HG03175 (cell line): ENCODE measurements at regions not wholly inside any gene's neighbourhood (a gene's known extent, or its start where the extent isn't known, plus 50 kb on each side); places are given as distances from the start of the nearest gene placed in this dataset.

Source experiments
- ATAC-seq: cut with Tn5 transposase; IDR thresholded peaks from one replicate; pipeline ENCODE4 v1.9.1; 2021; ENCODE audit warnings: mild to moderate bottlenecking, moderate library complexity; ENCODE audit not compliant: unreplicated experiment

- no peak for ATAC-seq
These were observed 335.5 kb upstream of the ZFHX3 start for GRCh38 chr16:73383195-73383987.

GRCh38 chr16:73378471-73378870 is 330.5 kb upstream of the ZFHX3 start:
- no peak for ATAC-seq

- ATAC-seq, result no peak
These were observed 323.8 kb upstream of the ZFHX3 start for GRCh38 chr16:73371584-73372319.

GRCh38 chr16:73369851-73370250 is 321.9 kb upstream of the ZFHX3 start:
- no peak for ATAC-seq

- ATAC-seq, result no peak
These were observed 320.8 kb upstream of the ZFHX3 start for GRCh38 chr16:73368715-73369114.

GRCh38 chr16:73365016-73365551 is 317.2 kb upstream of the ZFHX3 start:
- no peak for ATAC-seq

- no peak for ATAC-seq
These were observed 316.5 kb upstream of the ZFHX3 start for GRCh38 chr16:73364413-73364812.

GRCh38 chr16:73361061-73361460 is 313.1 kb upstream of the ZFHX3 start:
- no peak for ATAC-seq

GRCh38 chr16:73356401-73357079 is 308.6 kb upstream of the ZFHX3 start:
- no peak for ATAC-seq

GRCh38 chr16:73355981-73356380 is 308.1 kb upstream of the ZFHX3 start:
- ATAC-seq, result no peak

- ATAC-seq, result no peak
These were observed 306.5 kb upstream of the ZFHX3 start for GRCh38 chr16:73354434-73354833.

GRCh38 chr16:73350707-73351452 is 303.0 kb upstream of the ZFHX3 start:
- no peak for ATAC-seq

- ATAC-seq, result no peak
These were observed 299.8 kb upstream of the ZFHX3 start for GRCh38 chr16:73347500-73348375.

GRCh38 chr16:73339821-73340220 is 291.9 kb upstream of the ZFHX3 start:
- ATAC-seq, result no peak

GRCh38 chr16:73337373-73338296 is 289.7 kb upstream of the ZFHX3 start:
- ATAC-seq, result no peak

- no peak for ATAC-seq
These were observed 281.7 kb upstream of the ZFHX3 start for GRCh38 chr16:73329358-73330286.

- no peak for ATAC-seq
These were observed 279.0 kb upstream of the ZFHX3 start for GRCh38 chr16:73326770-73327470.
